HT1080 (cell line): ENCODE measurements at regions not wholly inside any gene's neighbourhood (a gene's known extent, or its start where the extent isn't known, plus 50 kb on each side); places are given as distances from the start of the nearest gene placed in this dataset.
"Not testable (repeated sequence)": the region's sequence is repeated elsewhere in the genome, so short reads cannot be mapped to it uniquely, and the experiment has no call there.

ENCODE experiments used
- DNase-seq: peaks from one replicate; pipeline ENCODE4 v3.0.0-alpha.2; 2015; ENCODE audit warnings: low read depth

DNA sequence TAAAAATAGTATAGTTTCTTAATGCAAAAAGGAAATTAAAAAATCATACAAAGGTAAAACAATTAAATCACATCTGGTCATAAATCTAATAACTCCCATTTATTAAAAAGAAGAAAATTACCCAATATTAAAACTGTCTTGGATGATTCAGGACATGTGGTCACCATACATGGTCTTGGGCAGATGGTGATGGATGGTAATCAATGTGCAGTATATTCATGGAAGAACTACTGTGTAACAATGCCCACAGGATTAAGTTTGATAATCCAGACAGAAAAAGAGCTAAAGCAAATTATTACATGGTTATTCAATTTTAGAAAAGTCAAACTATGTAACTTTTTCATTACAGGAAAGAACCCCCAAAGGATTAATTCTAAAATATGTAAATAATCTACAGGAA lies 480.6 kb downstream of the QKI start:
- DNase-seq, result no peak

DNA sequence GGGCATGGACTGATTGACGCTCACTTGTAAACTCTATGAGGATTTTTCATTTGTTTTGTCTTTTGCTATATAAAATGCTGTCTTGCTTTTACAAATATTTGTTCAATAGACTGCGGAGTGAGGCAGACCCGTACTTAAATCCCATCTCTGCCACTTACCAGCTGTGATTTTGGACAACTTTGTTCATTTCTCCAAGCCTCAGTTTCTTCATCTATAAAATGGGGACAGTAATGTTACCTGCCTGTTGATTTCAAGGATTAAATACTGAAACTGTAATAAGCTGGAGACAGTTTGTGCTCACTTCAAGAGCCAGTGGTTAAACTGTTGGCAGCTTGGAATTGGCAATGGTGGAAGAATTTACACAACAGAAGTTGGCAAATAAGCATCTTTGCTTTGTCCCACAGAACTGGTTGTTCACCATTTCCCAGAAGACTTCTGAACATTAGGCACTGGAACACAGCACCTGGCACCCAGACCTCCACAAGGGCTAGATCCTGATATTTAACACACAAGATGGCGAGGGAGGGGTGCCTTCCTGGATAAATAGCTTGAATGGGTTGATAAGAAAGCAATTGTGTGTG lies 479.2 kb downstream of the QKI start:
- no peak for DNase-seq

DNA sequence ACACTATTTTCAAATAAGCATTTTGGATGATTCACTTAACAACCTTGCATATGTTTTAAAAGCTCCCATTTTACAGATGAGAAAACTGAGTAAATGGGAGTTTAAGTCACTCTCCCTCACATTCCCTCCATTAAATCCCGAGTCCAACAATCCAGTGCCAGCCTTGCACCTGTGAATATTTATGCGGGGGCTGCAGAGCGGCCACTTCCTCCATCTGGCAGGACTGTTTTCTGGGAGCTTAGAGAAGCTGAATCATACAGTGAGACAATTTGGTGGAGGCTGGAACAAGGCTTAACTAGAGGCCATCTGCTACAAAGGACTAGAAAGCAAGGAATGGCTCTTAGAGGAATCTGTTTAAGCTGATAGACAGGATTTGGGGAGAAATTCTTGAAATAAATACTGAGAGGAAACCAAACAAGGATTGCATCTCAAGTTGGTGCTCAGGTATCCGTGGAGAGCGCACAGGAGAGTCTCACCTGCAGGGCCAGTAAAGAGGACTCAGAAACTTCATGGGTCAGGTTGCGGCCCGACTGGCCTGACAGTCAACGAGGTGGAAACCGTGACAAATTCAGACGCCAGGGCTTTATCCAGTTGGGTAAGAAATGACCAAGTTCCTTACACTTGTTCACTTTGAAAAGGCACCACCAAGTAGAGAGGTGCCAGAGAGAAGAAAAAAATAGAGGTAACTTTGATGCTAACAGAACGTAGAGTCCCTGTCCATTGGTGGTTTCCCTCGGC lies 478.5 kb downstream of the QKI start:
- no peak for DNase-seq

DNA sequence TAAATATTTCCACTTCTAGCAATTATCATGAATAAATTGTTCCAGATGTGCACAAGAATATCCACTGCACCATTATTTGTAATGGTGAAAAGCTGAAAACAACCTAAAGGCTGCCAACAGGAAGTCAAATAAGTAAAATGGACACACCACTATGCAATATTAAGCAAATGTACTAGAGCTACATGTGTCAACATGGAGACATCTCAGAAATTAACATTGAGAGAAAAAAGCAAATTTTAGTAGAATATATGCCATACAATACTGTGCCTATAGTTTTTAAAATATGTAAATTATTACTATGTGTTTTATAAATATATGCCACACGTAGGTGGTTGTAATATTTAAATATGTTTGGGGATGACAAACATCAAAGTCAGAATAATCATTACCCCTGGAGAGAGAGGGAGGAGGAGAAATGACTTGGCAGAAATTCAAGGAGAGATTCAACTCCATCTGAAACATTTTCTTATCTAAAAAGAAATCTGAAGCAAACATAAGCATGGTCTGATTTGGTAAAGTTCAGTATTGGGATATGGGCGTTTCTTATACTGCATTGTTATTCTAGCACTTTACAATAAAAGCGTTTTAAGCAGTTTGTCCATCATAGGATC lies 475.5 kb downstream of the QKI start:
- DNase-seq, result no peak

DNA sequence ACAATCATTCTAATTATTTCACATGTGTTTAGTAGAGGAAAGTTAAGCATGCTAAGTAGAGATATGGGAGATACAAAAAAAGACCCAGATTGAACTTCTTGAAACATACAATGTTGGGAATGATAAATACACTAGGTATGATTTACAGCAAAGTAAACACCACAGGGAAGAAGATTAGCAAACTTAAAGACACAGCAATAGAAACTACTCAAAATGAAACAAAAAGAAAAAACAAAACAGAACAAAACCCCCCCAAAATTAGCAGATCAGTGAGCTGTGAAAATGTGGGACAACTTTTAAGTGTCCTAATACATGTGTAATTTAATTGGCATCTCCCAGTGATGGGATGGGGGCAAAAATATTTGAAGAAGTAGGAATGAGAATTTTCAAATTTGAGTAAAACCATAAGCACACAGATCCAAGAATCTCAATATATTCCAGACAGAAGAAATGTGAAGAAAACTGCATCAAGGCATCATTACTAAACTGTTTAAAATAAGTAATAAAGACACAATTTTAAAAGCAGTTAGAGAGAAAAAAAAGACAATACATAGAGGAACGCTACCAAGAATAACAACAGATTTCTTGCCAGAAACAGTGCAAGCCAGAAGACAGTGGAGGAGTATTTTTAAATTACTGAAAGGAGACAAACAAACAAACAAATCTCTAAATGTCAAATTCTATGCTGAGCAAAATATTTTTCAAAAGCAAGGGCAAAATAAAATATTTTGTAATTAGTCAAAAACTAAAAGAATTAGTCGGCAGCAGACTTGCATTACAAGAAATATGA lies 473.7 kb downstream of the QKI start:
- DNase-seq, result no peak

DNA sequence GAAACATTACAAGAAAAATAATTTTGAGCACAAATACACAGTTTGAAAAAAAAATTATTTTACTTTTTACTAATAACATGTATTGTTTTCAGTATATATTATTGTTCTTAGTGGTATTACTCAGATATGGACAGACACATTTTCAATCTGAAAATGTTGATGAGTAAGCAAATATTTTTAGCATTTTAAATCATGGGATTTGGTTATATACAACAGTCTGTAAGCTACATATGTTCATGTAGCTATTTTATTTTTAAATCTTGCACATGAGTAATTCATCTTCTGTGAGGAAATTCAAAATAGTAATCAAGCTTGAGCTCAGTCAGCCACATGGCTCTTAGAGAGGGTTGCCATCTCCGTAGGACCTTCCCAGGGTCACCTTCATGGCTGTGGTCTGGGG lies 471.9 kb downstream of the QKI start:
- no peak for DNase-seq

DNA sequence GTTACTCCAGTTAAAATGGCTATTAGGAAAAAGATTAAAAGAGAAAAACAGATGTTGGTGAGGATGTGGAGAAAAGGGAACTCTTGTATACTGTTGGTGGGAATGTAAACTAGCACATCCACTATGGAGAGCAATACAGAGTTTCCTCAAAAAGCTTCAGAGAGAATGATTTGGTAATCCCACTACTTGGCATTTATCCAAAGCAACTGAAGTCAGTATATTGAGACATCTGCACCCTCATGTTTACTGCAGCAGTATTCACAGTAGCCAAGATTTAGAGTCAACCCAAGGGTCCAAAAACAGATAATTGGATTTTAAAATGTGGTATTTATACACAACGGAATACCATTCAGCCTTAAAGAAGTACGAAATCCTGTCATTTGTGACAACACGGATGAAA lies 469.5 kb downstream of the QKI start:
- no peak for DNase-seq

DNA sequence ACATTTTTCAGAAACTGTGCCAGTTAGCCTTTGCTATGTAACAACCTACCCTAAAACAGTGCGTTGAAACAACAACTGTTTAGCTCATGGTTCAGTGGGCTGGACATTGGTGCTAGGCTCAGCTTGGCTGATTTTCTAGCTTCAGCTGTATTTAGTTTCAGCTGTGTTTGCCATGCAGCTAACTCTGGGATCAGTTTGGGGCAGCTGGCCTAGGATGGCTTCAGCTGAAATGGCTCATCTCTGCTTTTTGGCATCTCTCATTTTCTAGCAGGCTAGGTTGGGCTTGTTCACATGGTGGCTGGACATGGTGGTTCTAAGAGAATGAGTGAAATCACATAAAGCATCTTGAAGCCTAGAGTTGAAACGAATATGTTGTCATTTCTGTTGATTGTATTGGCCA lies 464.2 kb downstream of the QKI start:
- no peak for DNase-seq

DNA sequence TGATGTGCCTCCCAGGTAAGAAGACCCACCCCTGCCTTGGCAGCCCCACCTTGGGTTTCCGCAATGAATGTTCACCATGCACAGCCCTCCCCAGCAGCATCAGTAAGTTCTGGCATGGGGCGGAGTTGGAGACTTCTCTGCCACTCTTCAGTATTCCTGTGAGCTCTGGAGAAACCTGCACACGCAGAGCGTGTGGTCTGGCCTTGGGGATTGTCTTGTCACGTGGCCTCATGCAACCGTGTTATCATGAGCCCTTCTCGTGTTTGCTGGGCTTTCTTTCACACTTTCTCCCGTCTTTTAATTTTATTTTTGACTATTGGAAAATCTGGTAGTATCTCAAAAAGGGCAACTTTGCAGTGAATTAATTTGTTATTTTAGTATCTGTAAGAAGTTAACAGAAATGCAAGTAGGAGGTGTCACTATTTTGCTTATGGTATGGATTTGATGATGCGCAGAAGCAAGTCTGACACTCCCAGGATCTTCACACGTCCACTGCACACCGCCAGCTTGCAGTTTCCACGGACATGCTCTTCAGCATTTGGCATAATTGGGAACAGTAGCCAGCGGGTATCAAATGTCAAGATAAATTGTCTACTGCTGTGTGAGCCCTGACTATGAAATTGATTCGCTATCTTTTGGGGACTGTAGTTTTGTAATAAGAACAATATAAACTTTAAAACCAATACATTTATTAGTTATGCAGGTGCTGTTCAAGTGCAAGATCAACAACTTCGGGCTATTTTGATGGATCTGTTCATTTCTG lies 463.5 kb downstream of the QKI start:
- no peak for DNase-seq

DNA sequence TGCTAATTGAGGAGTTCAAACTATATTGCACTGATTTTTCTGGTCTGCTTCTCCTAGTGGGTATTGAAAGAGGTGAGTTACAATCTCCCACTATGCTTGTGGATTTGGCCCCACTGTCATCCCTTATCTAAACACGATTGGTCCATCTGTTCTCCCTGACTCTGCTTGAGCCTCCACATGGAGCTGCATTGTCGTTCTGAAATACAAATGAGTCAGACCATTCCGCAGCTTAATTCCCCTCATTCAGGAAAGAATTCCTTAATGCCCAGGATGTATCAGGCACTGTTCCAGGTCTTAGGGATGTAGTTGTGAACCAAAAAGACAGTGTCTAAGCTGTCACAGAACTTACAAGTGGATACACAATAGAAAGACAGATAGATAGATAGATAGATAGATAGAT lies 461.9 kb downstream of the QKI start:
- DNase-seq, result peak; percentile 29

DNA sequence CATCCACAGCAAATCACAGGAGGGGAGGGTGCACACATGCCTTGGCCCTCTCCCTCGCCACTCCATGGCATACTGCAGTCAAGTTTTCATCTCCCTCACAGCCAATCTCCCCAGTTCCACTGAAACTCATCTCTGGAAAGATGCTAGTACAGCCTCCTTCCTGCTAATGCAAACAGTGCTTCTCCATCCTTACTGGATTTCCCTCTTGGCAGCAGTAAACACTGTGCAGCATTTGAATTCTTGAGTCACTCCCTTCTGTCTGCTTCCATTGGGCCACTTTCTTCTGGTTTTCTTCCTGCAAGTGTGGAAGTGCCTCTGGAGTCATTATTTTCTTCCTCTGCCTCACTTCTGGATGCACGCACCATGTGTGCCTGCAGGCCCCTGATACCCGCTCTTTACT lies 460.3 kb downstream of the QKI start:
- no peak for DNase-seq

DNA sequence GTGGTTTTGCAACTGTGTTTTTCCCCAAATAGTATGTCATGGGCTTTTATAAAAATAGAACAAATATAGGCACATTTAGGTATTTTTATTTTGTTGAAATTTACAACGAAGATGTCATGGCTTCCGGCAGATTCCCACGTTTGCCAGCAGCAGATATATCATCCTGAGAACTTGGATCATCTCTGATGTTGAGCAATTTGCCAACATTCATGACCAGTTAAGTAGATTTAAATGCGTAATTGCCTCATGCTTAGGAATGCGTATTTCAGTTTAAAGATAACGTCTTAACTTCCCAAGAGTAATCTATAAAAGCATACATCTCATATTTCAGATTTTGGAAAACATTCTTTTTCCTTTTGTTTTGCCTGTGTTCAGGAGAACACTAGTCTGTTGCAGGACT lies 457.8 kb downstream of the QKI start:
- DNase-seq, result no peak

DNA sequence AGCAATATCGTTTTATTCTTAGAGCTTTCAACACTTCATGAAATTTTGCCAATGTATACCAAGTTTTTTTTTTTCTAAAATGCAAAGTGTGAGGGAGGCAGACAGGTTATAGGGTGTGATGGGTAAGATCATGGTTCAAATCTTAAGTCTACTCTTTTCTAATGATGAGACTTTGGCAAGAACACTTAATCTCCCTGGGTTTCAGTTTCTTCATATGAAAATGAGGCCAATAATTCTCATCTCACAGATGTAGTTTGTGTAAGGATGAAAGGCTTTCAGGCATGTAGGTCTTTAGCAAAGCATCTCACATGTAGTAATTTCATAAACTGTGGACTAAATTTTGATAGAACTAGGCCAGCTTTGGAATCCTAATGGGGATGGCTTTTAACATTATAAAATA lies 457.1 kb downstream of the QKI start:
- DNase-seq, result no peak

DNA sequence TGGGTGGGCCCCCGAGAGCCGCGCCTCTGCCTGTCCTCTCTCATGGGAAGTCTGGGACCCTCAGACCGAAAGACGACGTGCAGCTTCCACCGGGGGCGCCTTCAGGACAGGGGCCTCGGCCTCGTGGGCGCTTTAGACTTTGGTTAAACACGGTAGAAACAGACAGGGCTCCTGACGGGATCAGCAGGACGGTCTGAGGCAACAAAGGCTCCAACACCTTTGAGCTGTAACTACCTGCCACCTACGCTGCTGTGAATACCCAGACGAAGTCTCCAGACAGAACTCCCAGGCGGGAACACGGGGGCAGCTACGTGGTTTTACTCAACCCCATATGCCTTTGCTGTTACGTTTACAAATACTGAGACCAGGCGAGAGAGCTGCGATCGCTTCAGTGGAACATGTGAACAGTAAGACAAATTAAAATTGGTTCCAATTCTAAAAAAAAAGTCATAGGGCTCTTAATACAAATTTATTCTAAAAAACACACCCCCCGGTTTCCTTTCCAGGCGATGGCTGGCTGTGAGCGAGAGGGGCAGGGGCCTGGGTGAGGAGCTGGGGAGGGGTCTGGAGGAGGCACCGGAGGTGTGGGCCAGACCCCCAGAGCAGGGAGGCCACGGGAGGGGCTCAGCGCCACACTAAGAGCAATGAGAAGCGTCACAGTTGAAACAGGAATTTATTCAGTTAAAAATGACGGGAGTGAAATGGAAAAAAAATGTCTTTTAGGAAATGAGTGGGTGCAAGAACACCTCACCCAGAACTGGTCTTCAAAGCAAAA lies 453.2 kb downstream of the QKI start:
- DNase-seq, result no peak

DNA sequence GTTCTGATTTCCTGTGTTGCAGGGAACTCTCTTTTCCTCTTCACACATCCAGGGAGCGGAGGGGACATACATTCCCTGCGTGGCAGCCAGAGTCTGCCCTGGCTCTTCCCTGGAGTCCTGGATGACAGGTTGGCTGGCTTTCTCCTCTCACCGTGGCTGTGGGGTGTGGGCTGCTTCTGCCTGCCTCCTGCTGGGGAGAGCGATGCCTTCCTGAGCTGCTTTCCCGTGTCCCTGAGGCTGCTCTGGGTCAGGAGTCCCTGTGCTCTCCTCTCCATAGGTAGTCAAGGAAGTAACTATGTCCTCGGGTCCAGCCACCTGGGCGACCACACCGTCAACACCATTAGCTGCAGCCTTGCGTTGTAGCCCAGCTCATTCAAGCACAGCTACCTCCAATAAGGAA lies 451.7 kb downstream of the QKI start:
- no peak for DNase-seq

DNA sequence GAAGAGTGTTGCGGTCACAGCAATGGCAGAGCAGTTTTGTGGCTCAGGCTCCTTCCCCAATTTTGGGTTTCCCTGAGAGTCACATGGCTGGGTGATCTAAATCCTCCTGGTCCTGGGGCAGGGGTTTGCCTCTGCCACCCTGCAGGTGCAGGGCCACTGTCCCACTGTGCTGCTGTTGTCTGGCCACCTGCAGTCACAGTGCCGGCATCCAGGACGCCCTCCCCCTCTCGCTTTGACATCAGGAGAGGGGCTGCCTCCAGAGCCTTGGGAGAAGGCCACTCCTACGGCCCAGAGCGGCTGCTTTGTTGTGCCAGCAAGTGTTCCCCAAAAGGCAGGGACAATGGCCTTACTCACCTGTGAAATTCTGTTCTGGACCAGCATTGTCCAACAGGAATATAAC lies 449.0 kb downstream of the QKI start:
- DNase-seq, result no peak

DNA sequence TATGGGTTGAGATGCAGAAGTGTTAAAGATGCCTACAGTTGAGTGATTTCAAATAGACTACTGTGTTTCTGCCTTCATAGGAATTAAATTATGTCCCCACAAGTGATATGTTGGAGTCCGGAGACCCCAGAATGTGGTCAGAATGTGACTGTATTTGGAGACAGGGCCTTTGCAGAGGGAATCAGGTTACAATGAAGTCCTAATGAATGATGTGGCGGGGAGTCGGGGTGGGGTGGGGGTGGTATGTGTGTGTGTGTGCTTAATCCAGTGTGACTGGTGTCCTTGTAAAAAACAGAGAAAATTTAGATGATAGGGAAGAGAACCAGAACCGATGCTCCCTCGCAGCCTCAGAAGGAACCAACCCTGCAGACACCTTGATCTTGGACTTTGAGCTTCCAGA lies 448.2 kb downstream of the QKI start:
- no peak for DNase-seq

DNA sequence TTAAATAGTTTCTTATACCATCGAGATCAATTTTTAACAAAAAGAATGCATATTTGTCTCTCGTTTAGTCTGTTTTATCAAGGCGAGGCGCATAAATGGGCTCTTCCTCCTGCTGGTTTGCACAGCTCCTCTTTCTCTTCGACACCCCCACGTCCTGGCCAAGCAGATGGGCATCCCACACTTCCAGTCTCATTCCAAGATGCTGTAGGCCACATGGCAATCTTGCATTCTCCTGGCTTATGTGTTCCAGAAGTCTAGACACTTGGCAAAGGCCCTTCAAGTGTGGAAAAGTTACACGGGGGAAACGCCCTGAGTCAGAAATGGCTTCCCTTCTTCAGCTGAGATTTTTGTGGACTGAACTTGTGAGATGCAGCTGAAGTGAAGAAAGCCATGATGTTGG lies 447.1 kb downstream of the QKI start:
- DNase-seq, result no peak

DNA sequence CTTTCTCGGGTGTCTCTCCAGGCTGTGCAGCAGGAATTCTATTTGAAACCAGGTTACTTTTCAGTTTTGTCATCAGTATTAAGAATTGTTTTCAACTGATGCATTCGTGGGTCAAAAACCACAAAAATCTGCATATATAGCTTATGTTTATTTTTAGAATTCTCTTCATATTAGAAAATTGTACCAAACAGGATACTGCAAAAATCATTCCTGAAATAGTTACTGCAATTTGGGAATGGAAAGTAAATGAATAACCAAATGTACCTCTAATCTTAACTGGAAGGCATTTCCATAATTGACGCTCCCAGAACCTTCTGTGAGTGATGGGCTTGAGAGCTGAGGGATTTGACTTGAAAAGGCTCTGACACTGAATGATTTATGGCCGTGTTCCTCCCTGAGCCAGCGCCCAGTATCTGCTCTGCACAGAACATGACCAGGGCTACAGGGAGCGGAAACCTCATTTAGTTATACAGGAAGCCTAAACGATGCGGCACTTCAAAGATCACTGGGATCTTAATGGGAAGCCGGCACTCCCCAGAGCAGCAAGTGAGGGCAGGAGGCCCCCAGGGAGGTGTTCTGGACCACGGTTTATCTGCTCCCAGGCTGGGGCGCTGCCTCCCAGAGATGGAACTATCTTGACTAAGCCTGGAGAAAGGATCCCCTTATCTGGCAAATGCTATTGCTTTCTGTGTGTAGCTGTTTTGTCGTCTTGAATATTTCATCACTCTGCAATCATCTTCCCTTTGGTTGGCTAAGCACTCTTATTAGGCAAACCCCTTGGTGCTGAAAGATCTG lies 446.0 kb downstream of the QKI start:
- peak; percentile 25 for DNase-seq

DNA sequence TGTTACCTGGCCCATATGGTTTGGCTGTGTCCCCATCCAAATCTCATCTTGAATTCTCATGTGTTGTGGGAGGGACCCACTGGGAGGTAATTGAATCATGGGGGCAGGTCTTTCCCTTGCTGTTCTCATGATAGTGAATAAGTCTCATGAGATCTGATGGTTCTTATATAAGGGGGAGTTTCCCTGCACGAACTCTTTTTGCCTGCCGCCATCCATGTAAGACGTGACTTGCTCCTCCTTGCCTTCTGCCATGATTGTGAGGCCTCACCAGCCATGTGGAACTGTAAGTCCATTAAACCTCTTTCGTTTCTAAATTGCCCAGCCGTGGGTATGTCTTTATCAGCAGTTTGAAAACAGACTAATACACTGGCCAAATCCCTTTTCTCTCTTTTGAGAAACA lies 444.4 kb downstream of the QKI start:
- DNase-seq, result not testable (repeated sequence)
